ENCODE measurements at regions not wholly inside any gene's neighbourhood (a gene's known extent, or its start where the extent isn't known, plus 50 kb on each side); places are given as distances from the start of the nearest gene placed in this dataset.

DNA sequence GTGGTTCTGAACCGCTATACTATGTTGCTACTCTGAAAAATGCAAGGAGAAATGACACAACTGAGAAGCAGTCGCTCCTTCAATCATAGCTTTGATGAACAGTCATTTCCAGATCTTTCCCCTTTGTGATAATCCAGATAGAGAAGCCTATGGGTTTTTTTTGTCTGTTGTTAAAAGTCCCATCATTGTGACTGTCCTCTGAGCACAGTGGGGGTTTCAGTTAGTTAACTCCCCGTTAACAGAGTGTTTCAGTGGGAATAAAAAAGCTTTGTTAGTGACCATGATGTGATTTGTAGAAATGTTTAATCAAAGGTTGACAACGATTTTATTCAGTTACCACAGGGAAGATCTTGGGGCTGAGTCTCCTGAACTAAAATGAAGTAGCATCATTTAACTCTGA, 176.2 kb upstream of the MAOA start:
- TF ChIP-seq, protein P1, sequence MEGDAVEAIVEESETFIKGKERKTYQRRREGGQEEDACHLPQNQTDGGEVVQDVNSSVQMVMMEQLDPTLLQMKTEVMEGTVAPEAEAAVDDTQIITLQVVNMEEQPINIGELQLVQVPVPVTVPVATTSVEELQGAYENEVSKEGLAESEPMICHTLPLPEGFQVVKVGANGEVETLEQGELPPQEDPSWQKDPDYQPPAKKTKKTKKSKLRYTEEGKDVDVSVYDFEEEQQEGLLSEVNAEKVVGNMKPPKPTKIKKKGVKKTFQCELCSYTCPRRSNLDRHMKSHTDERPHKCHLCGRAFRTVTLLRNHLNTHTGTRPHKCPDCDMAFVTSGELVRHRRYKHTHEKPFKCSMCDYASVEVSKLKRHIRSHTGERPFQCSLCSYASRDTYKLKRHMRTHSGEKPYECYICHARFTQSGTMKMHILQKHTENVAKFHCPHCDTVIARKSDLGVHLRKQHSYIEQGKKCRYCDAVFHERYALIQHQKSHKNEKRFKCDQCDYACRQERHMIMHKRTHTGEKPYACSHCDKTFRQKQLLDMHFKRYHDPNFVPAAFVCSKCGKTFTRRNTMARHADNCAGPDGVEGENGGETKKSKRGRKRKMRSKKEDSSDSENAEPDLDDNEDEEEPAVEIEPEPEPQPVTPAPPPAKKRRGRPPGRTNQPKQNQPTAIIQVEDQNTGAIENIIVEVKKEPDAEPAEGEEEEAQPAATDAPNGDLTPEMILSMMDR (IDR thresholded peaks at IDR 0.05): no peak
- H3K79me2 ChIP-seq (ENCODE audit: insufficient read depth, low read length): no peaks in the 10 kb centered on the region
- Mint-ChIP-seq H3K27ac (no peak overlapping the region), H3K4me1 (peaks cover 3% of the 10 kb centered on the region), H3K4me3 (no peak overlapping the region), H3K27me3 (ENCODE audit: low read depth in 3 of 3) (peaks cover 0 to 4% (median 0%) of the 10 kb centered on the region in 3 donors), H3K9me3 (peaks cover 0 to 7% (median 5%) of the 10 kb centered on the region in 7 donors), H3K36me3 (no peaks in the 10 kb centered on the region)
- DNase-seq: no peak
- H3K27ac ChIP-seq (ENCODE audit: low read depth in 1 of 2, low read length in 2 of 2): no peak overlapping the region
- H3K27me3 ChIP-seq (ENCODE audit: control insufficient read depth in 2 of 2, insufficient read depth in 2 of 2, low read length in 2 of 2): no peaks in the 10 kb centered on the region
- H3K9ac ChIP-seq (ENCODE audit: insufficient read depth, low read length, poor library complexity, severe bottlenecking): no peak overlapping the region
- H2AFZ ChIP-seq (ENCODE audit: insufficient read depth, low read depth, low read length, poor library complexity, severe bottlenecking): no peak overlapping the region
- no peak overlapping the region for H3K4me3 ChIP-seq (replicated peaks in 1 of 3; ENCODE audit: low read depth in 2 of 3, low read length in 3 of 3)
- H4K20me1 ChIP-seq (ENCODE audit: insufficient read depth, low read length): no peaks in the 10 kb centered on the region
- H3K9me3 ChIP-seq (replicated peaks in 1 of 2; ENCODE audit: control insufficient read depth in 1 of 2, insufficient read depth in 1 of 2, low read length in 2 of 2): no peaks in the 10 kb centered on the region
- intact Hi-C loops (cut with micrococcal nuclease): no loop called here
- peaks cover 0 to 5% of the 10 kb centered on the region in 2 donors for H3K4me1 ChIP-seq (ENCODE audit: control insufficient read depth in 1 of 2, insufficient read depth in 2 of 2, low read length in 2 of 2)
- no peaks in the 10 kb centered on the region for H3K36me3 ChIP-seq (replicated peaks in 1 of 2; ENCODE audit: control insufficient read depth in 1 of 2, insufficient read depth in 2 of 2, low read length in 2 of 2)
- WGBS (ENCODE audit: insufficient coverage): no CpG with 5 or more reads among the region's 4 CpGs
- H3K4me2 ChIP-seq (replicated peaks; ENCODE audit: extremely low read depth, low read length, poor library complexity, severe bottlenecking): no peak overlapping the region

DNA sequence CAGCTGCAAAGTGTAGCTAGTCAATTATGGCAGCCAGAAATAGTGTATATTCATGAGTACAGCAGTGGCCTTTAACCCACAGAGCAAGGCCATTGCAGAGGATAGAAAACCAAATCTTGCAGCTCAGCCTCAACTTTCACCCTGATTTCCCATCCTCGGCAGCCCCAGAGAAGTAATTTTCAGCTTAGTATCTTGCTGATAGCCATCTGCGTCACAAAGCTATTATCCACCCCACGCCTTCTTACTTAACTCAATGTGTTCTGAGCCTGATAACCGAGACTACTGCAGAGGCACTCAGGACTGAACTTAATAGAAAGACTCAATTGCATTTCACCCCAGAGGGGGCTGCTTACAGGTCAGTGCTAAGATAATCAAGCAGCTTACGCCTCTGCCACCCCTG, 174.5 kb upstream of the MAOA start:
- DNase-seq: no peak
- WGBS (ENCODE audit: insufficient coverage): 96% methylated on average over 3 of the region's 5 CpGs

More for the DNA sequence above, 174.5 kb upstream of the MAOA start:
- intact Hi-C loops (cut with micrococcal nuclease): no loop called here
- no peaks in the 10 kb centered on the region for H4K20me1 ChIP-seq (ENCODE audit: insufficient read depth, low read length)
- H3K9me3 ChIP-seq (replicated peaks in 1 of 2; ENCODE audit: control insufficient read depth in 1 of 2, insufficient read depth in 1 of 2, low read length in 2 of 2): no peaks in the 10 kb centered on the region
- Mint-ChIP-seq H3K4me1 (no peaks in the 10 kb centered on the region), H3K27me3 (ENCODE audit: low read depth in 3 of 3) (peaks cover 0 to 6% (median 0%) of the 10 kb centered on the region in 3 donors), H3K4me3 (no peak overlapping the region), H3K27ac (peak overlapping the region in 1 of 7 donors; percentile 2), H3K36me3 (no peaks in the 10 kb centered on the region), H3K9me3 (peaks cover 0 to 2% (median 0%) of the 10 kb centered on the region in 7 donors)
- no peaks in the 10 kb centered on the region for H3K27me3 ChIP-seq (ENCODE audit: control insufficient read depth in 2 of 2, insufficient read depth in 2 of 2, low read length in 2 of 2)
- no peaks in the 10 kb centered on the region for H3K79me2 ChIP-seq (ENCODE audit: insufficient read depth, low read length)
- TF ChIP-seq, protein P1 (IDR thresholded peaks at IDR 0.05): no peak
- H3K36me3 ChIP-seq (replicated peaks in 1 of 2; ENCODE audit: control insufficient read depth in 1 of 2, insufficient read depth in 2 of 2, low read length in 2 of 2): no peaks in the 10 kb centered on the region
- H3K4me1 ChIP-seq (ENCODE audit: control insufficient read depth in 1 of 2, insufficient read depth in 2 of 2, low read length in 2 of 2): no peaks in the 10 kb centered on the region
- no peak overlapping the region for H3K27ac ChIP-seq (ENCODE audit: low read depth in 1 of 2, low read length in 2 of 2)
- H2AFZ ChIP-seq (ENCODE audit: insufficient read depth, low read depth, low read length, poor library complexity, severe bottlenecking): no peak overlapping the region
- no peak overlapping the region for H3K4me2 ChIP-seq (replicated peaks; ENCODE audit: extremely low read depth, low read length, poor library complexity, severe bottlenecking)
- H3K9ac ChIP-seq (ENCODE audit: insufficient read depth, low read length, poor library complexity, severe bottlenecking): no peak overlapping the region
- no peak overlapping the region for H3K4me3 ChIP-seq (replicated peaks in 1 of 3; ENCODE audit: low read depth in 2 of 3, low read length in 3 of 3)
